8988T (cell line): ENCODE measurements at regions not wholly inside any gene's neighbourhood (a gene's known extent, or its start where the extent isn't known, plus 50 kb on each side); places are given as distances from the start of the nearest gene placed in this dataset.
"Not testable (repeated sequence)": the region's sequence is repeated elsewhere in the genome, so short reads cannot be mapped to it uniquely, and the experiment has no call there.

Source experiments
- DNase-seq: peaks from one replicate; pipeline ENCODE4 v3.0.0; 2011

DNA sequence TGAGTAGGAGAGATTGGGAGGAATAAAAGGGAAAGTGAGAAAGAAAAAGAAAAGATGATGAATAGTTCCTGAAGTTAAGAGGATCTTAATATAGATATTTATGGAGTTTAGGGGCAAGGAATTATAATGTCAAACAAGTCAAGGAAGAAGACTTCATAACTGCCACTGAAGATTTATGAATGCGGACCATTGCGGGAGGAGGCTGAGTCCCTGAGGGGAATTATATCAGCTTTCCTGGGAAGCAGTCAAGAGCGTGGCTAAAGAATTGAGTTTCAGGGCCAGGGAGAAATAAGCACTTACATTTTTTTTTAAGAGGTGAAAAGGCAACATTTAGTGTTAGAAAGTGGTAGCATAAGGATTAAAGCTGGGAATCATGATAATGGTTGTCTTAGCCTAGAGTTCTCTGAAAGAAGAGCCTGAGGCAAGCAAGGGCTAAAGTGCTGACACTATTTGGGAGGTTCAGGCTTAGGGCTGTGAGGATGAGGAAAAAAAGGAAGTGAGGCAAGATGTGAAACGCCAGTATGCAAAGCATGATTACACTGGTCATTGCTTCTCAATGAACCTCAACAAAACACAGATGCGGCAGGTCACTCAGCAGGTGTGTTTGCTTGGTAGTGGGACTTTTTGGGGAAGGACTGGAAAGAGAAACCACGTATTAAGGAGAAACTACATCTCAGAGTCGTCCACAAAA lies 217.1 kb downstream of the SLC4A3 start:
- DNase-seq: no peak

DNA sequence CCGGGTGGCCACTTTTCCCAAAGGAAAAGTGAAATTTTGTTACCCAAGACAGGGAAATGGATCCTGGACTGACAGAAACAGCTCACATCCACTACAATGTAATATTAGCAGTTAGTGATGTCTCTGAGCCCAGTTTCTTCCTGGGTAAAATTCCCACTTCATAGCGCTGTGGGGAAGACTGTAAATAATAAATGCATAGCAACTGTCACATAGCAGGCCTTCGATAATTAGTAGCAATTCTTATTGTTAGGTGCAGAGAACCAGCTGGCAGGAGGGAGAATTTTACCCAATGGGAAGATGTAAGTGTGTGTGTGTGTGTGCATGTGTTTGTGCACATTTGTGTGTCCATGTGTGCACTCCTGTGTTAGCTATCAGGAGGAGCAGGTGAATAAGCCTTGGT lies 221.5 kb downstream of the SLC4A3 start:
- no peak for DNase-seq

DNA sequence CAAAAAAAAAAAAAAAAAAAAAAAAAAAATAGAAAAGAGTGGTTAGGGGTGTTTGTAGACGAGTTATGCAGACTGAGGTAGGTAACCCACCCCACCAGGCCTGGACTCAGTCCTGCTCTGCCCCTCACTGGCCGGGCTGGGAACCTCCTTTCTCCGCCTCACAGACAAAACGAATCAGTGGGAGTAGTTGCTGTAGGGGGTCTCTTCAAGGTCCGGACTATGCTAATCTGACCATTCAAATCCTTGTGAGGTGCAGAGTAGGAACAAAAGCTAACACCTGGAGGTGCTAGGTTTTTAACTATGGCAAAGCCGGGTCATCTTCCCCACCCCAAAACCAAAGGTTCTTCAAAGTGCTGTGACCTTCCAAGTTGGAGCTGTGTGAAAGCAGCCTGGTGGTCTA lies 223.7 kb downstream of the SLC4A3 start:
- no peak for DNase-seq

DNA sequence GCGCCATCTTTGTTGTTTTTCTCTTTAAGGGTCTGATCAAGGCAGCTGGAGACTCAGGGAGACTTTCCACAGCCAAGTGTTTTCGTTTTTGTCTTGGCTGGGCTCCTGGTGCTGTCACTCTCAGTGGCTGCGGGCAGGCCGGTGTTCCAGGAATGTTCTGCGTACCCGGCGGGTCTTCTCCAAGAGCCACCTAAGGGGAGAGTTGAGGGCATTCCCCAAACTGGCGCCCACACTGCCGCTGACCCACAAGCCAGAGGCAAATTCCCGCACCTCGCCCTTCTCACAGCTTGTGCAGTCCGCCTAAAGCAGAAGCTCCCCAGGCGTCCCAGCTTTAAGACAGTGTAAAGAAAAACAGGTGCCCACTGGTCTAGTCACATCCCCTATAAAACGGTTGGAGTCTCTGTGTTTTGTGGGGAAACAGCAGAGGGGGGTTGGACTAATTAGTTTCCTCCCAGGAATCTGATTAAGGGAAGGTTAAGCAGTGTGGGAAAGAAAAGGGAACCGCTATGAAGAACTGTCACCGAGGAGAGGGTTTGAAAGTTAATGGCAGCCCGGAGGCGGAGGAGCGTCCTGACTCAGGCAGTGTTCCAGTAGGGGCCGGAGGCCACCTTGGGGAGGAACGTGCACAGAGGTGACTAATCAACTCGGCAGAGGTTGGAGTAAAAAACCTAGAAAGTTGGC lies 224.5 kb downstream of the SLC4A3 start:
- no peak for DNase-seq

DNA sequence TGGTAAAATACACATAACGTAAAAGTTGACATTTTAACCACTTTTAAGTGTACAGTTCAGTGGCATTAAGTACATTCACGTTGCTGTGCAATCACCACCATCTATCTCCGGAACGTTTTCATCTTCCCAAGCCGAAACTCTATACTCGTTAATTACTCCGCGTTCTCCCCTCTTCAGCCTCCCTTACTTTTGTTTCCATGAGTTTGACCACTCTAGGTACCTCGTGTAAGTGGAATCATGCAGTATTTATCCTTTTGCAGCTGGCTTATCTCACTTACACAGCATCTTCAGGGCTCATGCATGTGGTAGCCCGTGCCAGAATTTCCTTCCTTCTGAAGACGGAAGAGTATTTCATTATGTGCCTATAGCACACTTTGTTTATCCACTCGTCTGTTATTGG lies 225.2 kb downstream of the SLC4A3 start:
- DNase-seq: no peak

DNA sequence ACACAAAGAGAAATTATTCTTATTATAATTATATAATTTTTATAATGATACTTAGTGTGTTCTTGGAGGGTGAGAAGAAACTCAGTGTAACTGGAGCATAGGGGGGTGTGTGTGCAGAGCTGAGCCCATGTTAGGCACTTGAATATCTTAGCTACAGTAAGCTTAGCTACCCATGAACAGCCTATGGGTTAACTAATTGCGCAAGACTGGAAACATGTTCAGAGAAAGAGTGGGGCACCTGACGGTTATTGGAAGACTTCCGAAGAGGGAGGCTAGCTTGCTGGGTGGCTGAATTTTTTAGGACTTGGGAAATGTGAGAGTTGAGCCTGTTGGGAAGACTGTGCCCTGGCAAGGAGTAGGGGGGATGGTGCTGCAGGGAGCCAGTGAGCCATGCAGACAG lies 229.2 kb downstream of the SLC4A3 start:
- DNase-seq: no peak

DNA sequence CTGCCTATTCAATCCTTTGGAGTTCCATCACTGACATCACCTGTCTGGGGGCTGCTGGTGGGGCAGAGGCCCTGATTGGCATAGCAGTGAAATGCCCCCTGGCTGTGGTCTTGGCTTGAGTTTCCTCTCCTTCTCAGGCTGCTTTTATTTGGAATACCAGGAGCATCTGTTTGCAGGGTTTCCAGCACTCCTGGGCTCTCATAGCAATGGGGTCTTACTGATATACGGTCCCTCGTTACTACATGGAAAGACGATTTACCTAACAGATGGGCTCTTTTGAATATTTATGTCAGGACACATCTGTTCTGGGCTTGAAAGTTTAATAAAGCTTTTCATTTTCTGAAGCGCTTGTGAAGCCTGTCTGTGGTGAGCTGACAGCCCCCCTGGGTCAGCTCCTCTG lies 230.3 kb downstream of the SLC4A3 start:
- DNase-seq: no peak

DNA sequence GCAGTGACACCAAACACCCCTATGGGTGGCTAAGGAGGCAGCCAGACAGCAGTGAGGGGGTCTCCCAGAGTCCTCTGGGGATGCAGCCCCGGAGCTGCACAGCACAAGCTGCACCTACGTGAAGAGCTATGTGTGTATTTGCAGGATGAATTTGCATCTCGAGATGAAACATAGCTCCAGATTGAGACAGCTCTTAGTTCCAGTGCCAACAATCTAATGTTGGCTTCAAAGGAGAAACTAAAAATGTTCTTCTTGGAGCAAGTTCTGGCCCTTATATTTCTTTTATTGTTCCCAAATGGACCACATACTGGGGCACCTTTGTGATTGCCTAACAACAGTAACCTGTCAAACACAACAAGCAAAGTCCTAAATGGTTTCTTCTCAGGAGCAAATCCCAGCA lies 233.9 kb downstream of the SLC4A3 start:
- DNase-seq: no peak

DNA sequence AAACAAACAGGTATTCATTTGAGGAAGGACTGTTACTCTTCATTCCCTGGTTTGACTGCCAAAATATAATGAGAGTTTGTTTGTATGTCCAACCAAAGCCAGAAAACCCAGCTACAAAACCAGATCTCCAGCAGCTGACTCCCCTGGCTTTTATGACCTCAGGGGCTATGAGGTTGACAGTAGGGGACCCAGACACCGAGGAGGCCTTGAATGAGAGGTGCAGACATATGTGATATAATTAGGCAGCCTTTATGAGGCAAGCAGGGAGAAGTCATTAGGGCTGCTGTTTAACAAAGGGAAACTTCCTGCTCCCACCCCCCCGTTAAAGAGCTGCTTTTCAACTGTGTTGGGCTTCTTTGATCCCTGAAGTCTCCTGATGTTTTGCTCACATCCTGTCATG lies 236.7 kb downstream of the SLC4A3 start:
- no peak for DNase-seq

DNA sequence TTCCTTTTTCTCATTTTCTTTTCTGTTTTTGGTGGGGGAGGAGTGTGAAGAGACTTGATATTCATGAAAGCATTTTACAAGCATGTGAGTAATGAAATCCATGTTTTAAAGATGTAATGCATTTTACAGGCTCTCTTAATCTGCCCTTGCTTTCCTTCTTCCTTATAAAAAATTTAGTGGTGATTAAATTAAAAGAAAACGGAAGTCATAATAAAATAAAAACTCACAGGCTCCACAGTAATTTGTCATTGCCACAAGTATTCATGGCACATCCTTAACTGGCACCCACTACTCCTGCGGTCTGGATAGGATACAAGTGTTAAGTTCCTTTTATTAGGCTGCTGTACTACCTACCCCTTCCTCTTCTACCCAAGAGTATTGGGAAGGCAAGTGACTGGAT lies 241.2 kb downstream of the SLC4A3 start:
- no peak for DNase-seq

DNA sequence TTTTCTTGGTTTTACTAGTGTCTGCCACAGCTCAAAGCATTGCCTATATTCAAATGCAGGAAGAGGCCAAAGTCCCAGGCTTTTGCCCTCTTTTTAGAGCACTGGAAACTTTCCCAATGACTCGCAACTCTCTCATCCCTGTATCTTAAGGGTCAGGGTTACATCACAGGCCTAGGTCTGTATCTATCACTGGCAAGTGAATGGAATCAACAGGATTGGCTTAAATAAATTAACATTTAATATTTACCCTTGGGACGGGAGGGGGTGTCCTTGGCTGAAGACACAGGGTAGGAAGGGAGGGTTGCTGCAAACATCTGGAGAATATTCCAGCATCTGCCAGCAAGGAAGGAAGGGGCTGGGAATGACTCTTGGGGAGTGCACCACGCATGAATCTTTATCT lies 242.6 kb downstream of the SLC4A3 start:
- DNase-seq: no peak

DNA sequence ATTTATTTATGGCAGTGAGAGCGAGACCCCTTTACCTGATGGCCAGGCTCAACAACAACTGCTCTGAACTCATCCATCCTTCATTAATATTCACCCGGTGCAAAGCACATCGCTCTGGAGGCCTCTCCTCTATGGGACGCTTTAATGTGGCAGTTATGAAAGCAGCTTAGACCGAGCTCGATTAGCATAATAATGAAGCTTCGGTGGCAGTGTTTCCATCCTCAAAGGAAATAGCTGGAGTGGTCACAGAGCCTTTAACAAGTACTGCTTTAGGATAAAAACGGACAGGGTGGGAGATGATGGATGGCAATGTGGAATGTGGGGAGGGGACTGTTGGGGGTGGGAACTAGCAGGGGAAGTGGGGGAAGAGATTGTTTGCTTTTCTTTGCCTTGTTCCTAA lies 243.9 kb downstream of the SLC4A3 start:
- DNase-seq: no peak

DNA sequence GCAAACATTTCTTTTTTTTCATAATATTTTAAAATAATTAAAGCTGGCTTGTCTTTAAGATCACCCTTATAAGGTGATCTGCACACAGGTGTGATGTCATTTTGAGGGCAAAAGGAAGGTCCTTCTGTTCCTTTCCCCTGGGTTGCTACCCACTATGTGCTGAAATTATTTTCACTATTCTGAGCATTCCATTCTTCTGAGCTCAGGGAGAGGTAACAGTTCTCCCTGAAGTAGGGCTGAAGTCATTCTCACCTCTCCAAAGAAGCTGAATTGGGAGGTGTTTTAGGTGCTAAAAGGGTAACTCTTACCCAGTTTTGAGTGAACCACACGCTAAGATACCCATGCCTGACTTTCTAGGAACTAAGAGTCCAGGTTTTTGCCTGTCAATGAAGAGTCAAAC lies 247.6 kb downstream of the SLC4A3 start:
- DNase-seq: no peak

DNA sequence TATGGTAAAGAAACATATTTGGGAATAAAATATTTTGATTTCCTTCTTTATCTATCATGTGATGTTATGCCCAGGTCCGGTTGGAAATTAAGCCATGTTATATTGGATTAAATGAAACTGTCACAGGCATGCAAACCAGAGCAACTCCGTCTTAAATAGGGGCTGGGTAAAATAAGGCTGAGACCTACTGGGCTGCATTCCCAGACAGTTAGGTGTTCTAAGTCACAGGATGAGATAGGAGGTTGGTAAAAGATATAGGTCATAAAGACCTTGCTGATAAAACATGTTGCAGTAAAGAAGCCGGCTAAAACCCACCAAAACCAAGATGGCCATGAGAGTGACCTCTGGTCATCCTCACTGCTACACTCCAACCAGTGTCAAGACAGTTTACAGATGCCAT lies 248.6 kb downstream of the SLC4A3 start:
- DNase-seq: not testable (repeated sequence)

DNA sequence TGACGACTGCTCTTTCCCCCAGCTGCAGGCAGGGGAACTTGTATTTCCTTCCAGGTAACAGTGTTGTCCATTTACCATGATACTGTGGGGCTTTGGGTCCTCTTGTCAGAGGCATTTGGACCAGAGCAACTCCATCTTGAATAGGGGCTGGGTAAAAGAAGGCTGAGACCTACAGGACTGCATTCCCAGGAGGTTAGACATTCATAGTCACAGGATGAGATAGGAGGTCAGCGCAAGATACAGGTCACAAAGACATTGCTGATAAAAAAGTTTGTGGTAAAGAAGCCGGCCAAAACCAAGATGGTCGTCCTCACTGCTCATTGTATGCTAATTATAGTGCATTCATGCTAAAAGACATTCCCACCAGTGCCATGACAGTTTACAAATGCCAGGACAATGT lies 249.5 kb downstream of the SLC4A3 start:
- no peak for DNase-seq

DNA sequence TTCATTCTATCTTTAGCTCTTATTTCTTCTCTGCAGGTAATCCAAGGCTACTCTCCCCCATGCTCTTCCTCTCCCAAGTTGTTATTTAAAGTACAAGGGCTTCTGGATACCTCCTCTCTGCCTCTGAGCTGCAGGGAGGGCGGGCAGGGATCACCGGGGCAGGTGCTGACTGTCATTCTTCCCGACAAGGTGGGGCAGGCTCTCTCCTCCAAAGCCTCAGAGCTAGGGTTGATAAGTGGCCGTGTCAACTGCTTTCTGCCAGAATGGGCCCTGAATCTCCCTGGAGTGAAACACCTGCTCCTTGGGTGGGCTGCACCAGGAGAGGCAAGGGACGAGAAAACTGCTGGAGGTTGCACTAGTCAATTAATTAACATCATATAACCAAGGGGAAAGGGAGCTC lies 250.3 kb downstream of the SLC4A3 start:
- DNase-seq: no peak

DNA sequence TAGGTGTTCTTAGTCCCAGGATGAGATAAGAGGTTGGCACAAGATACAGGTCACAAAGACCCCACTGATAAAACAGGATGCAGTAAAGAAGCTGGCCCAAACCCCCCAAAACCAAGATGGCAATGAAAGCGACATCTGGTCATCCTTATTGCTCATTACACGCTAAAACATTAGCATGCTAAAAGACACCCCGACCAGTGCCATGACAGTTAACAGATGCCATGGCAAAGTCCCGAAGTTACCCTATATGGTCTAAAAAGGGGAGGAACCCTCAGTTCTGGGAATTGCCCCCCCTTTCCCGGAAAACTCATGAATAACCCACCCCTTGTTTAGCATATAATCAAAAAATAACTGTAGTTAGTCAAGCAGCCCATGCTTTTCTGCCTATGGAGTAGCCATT lies 251.1 kb downstream of the SLC4A3 start:
- DNase-seq: no peak

DNA sequence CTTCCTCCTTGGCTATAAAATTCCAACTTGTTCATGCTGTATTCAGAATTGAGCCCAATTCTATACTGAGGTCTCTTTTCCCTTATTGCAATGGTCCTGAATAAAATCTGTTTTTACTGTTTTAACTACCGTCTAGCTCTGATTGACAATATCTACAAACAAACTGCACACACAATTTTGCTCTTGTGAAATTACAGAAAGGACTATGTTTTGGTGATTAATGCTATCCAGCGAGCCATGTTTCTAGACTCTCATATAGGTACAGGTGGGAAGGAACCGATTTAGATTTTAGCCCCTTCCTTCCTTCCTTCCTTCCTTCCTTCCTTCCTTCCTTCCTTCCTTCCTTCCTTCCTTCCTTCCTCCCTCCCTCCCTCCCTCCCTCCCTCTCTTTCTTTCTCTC lies 254.4 kb downstream of the SLC4A3 start:
- DNase-seq: no peak

DNA sequence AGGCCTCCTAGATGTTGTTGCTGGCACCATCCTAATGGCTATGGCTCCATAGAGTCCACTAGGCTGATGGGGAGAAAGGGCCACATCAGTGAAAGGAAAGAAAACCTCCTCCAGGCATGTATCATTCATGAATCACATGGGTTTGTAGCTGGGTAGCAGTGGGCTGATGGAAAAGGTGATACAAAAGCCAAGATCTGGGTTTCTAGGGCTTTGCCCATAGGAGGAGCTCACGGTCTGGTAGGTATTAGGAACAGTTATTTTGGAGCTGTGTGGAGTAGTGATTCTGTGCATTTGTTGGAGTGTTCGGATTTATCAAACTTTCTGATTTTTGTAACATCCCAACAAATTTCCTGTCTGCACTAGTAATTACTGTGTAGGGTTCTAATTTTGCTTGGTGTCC lies 259.2 kb downstream of the SLC4A3 start:
- DNase-seq: no peak

DNA sequence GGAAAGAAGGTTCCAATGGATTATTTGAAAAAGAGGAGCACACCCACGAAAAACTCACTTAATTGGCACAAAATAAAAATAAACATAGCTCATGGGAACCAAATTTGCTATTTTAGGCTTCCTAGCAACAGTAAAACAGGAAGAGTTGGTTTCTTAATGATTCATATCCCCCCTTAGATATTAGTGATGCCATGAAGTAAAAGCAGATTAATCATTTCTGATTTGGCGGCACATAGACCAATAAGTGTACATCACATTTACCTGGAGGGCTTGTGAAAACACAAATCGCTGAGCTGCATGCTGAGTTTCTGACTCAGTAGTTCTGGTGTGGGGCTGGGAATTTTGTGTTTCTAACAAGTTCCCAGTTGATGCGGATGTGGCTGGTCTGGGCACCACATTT lies 260.4 kb downstream of the SLC4A3 start:
- no peak for DNase-seq

DNA sequence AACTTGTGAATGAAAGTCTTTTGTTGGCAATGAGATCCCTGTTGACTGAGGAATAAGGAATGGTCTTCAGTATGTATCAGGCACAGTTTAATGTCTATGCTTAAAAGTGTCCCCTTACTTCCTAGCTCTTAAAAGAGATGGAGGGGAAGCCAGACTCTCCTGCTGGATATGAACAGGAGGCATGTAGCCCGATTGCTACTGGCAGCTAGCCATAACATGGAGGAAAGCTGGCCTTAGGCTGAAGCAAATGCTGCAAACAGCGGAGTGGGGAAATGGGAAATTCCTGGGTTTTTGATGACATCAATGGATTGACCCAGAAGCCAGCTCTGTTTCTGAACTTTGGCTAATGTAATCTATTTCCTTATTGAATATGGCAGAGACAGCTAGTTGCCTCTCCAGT lies 266.1 kb downstream of the SLC4A3 start:
- no peak for DNase-seq

DNA sequence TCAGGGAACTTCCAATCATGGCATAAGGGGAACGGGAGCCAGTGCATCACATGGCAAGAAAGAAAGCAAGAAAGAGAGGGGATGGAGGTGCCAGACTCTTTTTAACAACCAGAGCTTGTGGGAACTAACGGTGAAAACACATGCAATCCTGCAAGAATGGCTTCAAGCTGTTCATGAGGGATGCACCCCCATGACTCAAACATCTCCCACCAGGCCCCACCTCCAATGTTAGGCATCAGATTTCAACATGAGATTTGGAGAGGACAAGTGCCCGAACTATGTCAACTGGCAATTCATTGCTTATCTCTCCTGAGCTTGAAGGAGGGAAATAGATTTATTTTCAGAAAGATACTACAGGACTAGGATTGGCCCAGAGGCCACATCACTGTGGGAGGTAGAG lies 270.0 kb downstream of the SLC4A3 start:
- DNase-seq: no peak

DNA sequence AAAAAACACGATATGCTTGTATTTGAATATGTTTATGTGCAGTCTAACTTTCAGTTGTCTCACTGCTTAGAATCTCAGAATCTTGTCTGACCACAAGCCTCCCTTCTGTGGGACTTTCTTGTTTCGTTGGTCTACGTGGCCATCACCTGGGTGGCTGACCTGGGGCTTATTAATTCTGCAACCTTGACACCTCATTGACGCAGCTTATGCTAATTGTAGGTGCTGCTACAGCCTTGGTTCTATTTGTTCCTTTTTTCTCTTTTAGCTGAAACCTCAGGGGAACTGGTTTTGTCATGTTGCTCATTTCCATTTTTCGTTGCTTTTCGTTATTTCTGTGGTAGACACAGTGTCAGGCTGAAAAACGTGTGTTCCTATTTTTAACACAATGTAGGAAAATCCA lies 273.7 kb downstream of the SLC4A3 start:
- no peak for DNase-seq

DNA sequence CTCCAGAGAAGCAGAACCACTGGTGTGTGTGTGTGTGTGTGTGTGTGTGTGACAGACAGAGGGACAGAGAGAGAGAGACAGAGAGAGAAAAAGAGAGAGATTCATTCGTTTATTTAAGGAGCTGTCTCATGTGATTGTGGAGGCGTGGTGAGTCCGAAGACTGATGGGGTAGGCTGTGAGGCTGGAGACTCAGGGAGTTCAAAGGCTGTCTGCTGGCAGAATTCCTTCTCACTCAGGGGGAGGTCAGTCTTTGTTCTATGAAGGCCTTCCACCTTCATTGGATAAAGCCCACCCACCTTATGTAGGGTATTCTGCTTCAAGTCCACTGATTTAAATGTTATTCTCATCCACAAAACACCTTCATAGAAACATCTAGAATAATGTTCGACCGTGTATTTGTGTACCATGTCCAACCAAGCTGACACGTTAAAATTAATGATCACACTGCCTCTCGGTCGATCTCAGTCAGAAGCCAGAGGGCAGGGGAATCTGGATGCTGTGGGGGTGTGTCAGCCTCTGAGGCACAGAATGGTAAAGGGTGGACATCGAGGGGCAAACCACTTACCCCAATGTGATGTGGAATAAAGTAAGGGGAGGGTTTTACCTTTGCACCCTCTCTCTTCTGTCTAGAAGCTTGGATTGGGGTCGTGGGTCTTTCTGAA lies 275.6 kb downstream of the SLC4A3 start:
- no peak for DNase-seq

DNA sequence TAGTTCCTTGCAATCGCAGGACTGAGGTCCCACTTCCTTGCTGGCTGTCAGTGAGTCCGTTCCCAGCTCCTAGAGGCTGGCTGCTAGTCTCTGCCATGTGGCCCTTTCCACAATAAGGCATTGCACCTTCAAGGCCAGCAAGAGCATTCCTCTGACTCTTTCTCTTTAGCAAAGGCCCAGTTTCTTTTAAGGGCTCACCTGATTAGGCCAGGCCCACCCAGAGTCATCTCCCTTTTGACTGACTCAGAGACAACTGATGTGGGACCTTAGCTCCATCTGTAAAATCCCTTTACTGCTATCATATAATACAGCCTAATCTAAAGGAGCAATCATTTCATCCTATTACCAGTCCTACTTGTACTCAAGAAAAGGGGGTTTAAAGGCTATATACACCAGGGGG lies 278.2 kb downstream of the SLC4A3 start:
- DNase-seq: no peak
